ENCODE measurements at regions not wholly inside any gene's neighbourhood (a gene's known extent, or its start where the extent isn't known, plus 50 kb on each side); places are given as distances from the start of the nearest gene placed in this dataset.
"Not testable (repeated sequence)": the region's sequence is repeated elsewhere in the genome, so short reads cannot be mapped to it uniquely, and the experiment has no call there.

DNA sequence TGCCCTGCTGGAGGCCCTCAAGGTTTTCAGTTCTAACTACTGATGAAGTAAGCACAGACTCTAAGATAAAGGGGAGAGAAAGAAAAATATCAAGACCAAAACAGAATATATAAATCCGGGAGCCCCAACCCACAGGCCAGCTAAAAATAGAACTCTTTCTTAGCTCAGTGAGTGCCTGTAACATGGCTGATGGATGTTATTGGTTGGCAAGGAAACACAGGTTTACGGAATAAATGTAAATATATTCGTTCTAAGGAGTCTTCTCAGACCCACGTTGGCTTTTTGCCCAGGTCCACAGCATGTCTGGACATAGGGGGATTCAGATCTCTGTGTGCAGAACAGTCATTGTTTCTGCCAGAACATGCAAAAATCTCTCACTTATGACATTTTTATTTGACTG lies 139.0 kb upstream of the SERPINE2 start:
- DNase-seq (ENCODE audit: low read depth): no peak

DNA sequence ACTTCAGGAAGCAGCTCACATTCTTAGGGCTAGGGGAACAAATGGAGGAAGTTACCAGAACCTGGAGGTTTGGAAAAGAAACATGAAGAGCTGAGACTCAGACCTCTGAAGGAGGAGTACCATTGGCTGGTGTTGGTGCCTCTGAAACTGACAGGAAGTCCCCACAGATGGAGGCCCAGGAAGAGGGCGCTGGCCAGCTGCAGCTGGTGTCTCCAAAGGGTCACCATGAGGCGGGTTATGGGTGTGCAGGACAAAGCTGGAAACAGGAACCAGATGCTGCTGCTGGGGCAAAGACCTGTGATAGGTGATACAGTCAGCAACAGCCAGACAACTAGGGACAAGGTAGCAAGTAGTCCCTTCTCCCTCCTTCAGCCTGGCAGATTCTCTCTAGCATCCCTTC lies 136.5 kb upstream of the SERPINE2 start:
- DNase-seq (ENCODE audit: low read depth): no peak

DNA sequence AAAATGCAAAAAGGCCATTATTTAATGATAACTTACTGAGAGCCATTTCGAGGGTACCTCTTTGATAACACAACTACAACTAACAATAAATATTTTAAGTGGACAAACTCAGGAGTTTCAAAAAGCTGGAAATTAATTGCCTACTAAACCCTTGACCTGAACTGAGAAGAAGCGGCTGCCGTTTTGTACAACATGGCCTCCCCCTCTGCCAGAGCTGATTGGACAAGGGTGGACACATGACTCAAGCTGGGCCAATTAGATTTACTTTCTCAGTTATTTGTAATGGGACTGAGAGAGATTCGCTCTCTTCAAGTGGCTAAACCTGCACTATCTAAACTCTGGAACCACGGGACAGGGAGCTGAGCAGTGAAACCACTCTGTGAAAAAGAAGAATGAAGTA lies 135.9 kb upstream of the SERPINE2 start:
- DNase-seq (ENCODE audit: low read depth): no peak

DNA sequence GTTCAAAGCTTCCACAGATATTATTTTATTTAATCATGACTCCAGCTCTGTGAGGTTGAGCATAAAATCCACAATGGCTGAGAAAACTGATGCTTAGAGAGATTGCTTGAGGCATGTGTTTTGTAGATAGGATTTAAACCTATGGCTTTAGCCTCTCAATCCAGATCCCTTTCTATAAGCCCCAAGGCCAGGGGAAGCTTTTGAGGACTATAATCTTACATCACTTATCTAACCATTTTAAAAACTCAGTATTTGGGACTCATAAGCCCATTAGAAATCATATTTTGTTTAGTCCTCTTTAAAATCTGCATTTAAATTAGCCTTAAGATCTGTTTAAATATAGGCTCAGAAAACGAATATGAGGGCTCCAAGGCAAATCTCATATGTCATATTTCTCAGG lies 135.4 kb upstream of the SERPINE2 start:
- no peak for DNase-seq (ENCODE audit: low read depth)

DNA sequence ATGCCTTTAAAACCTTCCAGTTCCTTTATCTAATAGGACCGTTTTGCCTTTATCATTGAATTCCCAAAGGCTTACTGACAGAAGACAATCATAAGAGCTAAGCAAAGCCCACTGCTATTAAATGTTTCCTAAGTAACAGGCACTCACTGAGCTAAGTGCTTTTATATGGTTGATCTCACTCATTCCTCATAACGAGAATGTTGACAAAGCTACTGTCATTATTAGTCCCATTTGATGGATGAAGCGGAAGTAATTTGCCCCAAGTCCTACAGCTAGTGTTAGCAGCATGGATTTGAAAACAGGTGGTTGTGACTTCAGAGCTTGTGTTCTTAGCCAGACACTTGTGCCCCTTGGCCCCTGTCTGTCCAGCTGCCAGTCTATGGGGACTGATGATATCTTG lies 134.8 kb upstream of the SERPINE2 start:
- DNase-seq (ENCODE audit: low read depth): no peak

DNA sequence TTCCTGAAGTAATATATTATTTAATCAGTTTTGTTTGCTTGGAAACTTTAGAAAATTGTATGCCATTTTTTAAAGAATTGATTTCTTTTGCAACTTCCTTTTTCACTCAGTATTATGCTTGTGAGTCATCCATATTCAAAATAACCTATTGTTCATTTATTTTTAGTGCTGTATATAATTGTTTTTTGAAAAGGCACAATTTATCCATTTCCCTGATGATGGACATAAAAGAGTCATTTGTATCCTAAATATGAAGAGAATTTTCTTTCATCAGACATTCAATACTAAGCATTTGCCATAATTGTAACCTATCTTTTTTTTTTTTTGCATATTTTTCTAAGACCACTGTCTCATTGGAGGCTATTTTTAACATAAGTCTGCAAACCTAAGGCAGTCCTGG lies 134.1 kb upstream of the SERPINE2 start:
- no peak for DNase-seq (ENCODE audit: low read depth)

DNA sequence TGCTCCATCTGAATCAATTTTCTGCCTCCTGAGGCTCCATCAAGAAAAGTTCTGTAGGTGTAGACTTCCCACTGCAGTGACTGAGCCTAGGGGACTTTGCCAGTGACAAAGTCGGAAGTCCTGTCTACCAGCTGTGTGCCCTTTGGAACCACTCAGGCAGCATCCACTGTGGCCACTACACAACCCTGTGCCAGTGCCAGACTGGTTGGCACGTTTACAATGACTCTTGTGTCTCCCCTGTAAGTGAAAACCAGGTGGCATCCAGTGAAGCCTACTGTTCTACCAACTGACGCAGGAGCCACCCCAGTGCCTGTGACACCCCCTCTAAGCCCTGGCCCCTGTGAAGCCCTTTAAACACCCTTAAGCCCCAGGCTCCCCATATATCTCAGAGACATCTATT lies 132.1 kb upstream of the SERPINE2 start:
- DNase-seq (ENCODE audit: low read depth): no peak

DNA sequence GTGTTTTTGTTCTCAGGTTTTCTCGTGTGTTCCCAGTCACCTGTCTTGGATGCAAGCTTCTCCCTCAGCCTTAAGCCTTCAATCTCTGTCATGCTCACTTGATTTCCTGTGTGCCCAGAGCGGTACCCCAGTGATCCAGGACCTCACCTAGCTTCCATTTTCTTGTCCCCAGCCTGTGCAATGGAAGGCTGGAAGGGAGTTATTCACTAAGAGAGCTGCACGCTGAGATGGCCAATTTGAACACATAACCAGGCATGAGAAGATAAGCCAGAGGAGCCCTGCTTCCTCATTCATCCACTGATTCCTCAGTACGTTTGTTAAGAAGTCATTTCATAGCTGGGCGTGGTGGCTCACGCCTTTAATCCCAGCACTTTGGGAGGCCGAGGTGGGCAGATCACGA lies 130.8 kb upstream of the SERPINE2 start:
- DNase-seq (ENCODE audit: low read depth): no peak

DNA sequence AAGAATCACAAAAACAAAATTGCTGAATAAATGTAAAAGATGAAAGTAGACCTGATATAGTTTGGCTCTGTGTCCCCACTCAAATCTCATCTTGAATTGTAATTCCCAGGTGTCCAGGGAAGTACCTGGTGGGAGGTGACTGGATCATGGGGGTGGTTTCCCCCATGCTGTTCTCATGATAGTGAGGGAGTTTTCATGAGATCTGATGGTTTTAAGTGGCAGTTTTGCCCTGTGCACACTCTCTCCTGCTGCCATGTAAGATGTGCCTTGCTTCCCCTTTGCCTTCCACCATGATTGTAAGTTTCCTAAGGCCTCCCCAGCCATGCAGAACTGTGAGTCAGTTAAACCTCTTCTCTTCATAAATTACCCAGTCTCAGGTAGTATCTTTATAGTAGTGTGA lies 128.7 kb upstream of the SERPINE2 start:
- not testable (repeated sequence) for DNase-seq (ENCODE audit: low read depth)

DNA sequence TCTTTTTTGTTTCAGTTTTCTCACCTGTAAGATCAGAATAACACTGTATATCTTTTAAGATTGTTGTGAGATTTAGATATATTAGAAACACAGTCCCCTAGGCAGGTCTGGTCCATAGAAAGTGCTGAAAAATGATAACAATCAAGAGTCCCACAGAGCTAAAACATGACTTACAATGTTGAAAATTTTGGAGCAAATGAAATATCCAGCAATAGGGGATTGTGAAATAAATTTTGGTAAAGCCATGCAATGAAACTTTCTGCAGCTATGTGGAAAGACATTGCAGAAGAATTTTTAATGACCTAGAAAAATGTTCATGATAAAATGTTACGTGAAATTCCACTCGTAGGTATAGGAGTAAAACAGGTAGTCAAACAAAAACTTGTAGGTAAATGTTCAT lies 127.6 kb upstream of the SERPINE2 start:
- no peak for DNase-seq (ENCODE audit: low read depth)

DNA sequence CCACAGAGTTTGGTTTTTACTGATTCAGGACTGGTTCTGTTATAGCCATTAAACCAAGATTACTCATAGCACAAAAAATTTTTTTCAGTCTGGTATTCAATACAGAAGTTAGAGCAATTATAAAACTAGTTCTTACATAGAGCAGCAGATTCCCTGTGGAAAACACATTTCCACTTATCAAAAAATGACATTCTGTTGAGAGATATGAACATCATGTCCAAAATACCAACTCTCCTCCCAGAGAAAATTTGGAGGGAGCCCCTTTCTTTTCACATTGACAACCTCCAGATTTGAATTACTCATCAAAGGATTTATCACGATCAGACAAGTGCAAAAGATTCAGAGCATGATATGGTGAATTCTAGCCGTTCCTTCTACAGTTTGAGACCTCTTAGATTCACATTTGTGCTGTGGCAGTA lies 126.8 kb upstream of the SERPINE2 start:
- DNase-seq (ENCODE audit: low read depth): no peak

DNA sequence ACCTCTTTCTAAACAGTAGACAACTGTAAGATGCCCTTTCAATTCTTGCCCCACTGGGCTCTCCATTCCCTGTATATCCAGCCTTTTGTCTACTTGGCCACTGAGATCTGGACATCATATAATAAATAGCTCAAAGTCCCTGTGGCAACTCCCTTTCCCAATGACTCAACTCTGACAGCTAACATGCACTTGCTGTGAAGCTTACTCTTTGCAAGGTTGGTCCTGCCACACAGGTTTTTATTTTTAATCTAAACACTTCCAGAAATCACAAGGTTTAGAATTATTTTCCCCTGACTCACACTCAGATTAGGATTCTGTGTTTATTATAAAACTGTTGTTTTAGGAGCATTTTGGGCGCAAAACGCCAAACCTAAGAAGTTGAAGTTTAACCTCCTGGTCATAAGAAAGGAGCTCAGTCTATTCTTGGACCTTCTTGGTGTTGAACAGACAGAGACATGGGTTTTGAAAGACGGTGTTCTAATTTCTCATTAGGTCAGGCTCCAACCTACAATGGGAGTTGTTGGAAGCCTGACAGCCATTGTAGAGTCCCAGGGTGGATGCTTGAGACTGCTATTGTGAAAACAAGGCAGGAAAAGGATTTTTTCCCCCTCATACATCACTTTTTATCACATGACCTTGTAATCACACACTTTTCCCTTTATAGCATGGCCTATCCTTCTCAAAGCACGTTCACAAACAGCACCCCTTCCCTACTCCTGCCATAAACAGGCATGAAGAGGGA lies 124.7 kb upstream of the SERPINE2 start:
- DNase-seq (ENCODE audit: low read depth): peak; percentile 56

DNA sequence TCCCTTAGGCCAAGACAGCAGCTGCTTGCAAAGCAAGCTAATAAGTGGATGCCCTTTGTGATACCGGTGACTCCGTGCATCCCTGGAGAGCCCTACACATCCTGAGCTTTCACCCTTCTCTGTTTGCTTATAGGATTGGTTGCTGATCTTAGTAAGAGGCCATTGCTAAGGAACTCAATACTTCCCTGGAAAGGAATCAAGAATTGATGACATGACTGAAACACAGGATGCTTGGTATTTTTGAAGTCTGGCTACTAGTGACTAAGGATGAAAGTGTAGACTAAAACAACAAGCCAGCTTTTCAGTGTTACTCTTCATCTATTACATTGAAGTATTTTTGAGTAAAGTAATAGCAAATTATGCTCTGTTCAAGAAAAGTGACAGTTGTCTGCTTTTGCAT lies 123.0 kb upstream of the SERPINE2 start:
- DNase-seq (ENCODE audit: low read depth): peak; percentile 59

DNA sequence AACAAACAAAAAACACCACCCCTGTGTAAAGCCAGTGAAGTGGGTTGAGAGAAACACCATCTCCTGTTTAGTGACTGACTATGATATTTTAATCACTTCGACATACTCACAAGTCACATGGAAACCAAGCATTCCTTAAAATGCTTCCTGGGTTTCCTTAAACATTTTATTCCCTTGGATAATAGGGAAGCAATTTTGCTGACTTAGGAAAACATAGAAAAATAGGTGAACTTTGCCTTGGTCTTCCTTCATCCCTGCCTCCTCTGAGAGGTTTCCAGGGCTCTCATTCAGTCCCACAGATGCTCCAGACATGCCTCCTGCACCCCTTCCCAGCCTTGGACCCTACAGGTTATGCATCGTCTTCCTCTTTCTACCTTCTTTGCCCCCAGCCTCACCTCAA lies 122.6 kb upstream of the SERPINE2 start:
- no peak for DNase-seq (ENCODE audit: low read depth)

DNA sequence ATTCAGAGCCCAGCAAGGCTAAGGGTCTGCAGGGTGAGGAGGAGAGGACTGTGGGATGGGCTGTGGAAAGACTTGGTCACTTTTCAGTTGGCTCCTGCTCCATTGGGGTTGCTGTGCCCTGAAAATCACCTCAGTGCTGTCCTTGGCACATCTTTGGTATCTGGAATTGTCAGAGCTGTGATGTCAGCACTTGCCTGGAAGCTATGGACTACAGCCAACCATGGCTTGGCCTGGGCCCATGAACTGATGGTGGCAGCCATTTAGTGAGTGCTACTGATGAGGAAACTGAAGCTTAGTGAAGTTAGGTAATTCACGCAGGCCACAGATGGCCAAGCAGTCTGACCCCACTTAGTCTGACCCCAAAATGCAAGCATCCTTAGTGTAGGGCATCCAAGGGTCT lies 121.8 kb upstream of the SERPINE2 start:
- no peak for DNase-seq (ENCODE audit: low read depth)

DNA sequence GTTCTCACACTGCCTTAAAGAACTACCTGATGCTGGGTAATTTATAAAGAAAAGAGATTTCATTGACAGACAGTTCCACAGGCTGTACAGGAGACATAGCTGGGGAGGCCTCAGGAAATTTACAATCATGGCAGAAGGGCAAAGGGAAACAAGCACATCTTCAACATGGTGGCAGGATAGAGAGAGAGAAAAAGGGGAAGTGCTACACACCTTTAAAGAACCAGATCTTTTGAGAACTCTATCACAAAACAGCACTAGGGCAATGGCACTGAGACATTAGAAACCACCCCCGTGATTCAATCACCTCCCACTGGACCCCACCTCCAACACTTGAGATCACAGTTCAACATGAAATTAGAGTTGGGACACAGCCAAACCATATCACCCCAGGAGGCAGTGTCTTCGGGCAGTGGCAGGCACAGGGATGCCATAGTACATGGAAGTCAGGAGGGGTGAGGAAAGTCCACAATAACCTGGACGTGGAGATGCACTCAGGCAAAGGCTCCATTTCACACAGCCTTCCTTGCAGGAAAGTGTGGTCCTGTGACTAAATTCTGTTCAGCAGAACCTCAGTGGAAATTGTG lies 120.4 kb upstream of the SERPINE2 start:
- DNase-seq (ENCODE audit: low read depth): no peak

DNA sequence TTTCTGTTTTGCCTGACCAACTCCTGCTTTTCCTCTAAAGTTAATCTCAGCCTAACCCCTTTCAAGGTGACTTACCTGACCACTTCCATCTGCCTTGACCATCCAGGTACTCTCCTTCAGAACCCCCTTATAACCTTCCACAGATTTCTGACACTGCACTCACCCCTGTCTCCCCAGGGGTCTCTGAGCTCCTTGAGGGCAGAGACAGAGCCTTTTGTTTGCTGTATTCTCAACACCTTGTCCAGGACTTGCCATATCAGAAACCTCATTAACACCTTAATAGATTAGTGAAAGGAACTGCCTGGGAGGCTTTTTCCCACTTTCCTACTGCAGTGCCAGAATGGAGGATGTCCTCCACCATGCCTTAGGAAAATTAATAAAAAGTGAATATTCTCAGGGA lies 119.7 kb upstream of the SERPINE2 start:
- no peak for DNase-seq (ENCODE audit: low read depth)

DNA sequence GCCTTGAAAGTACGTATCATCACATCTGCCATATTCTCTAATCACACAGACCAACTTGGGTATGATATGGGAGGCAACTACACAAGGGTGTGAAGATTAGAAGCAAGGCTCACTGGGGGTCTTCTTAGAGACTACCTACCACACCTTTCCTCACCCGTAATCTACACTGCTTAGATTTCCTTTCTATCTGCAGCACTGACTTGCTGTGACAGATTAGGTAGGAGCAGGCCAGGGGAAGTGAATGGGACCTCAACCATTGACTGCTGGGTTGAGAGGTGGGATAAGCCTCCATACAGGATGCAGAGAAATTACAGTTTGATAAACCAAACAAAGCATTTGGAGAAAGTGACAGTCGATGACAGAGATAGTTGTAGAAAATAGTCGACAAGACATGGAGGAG lies 119.0 kb upstream of the SERPINE2 start:
- DNase-seq (ENCODE audit: low read depth): no peak

DNA sequence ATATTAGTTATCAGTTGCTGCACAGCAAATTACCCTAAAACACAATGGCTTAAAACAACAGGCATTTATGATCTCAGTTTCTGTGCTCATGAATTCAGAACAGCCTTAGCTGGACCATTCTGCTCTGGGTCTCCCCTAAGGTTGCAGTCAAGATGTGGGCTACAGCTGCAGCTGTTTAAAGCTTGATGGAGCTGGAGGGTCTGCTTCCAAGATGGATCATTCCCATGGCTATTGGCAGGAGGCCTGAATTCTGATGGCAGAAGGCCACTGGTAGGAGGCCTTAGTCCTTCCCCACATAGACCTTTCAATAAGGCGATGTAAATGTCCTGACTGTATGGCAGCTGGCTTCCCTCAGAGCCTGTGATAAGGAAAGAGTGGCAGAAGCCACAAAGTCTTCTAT lies 118.6 kb upstream of the SERPINE2 start:
- no peak for DNase-seq (ENCODE audit: low read depth)

DNA sequence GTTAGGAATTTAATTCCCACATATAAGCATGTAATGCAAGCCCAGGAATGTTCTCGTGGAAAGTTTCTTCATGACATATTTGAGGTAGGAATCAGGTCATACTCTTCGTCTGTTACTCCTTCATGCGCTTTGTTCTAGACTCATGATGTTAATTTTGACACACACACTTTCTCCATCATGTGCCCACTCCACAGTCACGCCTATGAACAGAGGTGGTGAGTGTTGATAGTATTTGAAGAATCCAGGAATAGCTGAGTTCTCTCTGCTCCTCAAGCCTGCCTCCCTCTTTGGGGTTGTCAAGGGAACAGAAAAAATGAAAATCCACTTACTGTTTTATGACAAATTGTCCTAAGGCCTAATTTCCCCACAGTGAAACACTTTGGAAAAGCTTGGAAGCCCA lies 117.3 kb upstream of the SERPINE2 start:
- no peak for DNase-seq (ENCODE audit: low read depth)

DNA sequence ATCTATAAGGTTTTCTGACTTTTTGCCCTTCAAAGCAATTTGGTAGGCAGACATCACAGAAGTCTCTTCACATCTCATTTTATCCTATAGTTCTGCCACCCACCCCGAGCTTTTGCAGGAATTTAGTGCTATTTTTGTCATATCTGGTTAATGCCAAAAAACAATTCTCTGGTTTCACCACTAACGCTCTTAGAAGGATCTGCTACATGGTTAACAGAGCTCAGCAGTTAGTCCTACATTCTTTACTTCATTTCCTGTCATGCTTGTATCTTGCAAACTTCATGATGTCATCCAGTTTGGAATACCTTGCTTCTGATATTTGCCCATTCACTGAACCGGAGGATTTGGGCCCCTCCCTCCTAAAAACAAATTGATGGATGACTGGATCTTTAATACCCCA lies 116.8 kb upstream of the SERPINE2 start:
- DNase-seq (ENCODE audit: low read depth): peak; percentile 25

DNA sequence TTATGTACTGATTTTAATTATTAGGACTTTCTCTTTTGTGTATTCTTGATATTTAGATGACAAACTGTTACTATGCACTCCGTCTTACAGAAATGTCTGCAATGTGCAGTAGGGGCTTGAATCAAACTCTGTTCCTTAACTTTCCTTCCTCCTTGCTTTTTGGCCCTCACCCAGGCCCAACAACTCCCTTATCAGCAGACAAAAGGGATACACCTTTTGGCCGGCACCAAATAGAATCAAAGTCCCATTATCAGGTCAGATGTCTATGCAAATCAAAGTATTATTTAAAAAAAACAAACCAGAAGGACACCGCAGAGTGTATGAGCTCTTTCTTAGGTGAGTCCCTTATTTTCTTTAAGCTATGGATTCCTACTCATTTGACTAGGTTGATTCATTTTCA lies 116.3 kb upstream of the SERPINE2 start:
- DNase-seq (ENCODE audit: low read depth): no peak

DNA sequence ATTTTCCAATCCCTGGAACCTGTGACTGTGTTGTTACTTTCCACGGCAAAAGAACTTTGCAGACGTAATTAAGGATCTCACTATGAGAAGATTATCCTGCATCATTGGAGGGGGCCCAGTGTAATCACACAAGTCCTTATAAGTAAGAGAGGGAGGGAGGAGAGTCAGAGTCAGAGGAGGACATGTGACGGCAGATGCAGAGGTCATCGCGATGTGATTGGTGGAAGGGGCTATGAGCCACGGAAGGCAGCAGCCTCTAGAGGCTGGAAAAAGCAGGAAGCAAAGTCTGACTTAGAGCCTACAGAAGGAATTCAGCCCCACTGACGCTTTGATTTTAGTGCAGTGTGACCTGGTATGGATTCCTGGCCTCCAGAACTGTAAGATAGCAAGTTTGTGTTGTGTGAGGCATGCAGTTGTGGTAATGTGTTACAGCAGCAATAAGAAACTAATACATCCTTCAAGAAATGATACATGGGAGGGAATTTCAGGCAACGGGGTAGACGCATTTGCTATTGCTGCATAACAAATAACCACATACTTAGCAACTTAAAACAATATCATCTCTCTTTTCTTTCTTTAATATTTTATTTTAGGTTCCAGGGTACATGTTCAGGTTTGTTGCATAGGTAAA lies 112.7 kb upstream of the SERPINE2 start:
- DNase-seq (ENCODE audit: low read depth): peak; percentile 13

All from HT1080 (cell line).